ENCODE measurements at regions not wholly inside any gene's neighbourhood (a gene's known extent, or its start where the extent isn't known, plus 50 kb on each side); places are given as distances from the start of the nearest gene placed in this dataset.

DNA sequence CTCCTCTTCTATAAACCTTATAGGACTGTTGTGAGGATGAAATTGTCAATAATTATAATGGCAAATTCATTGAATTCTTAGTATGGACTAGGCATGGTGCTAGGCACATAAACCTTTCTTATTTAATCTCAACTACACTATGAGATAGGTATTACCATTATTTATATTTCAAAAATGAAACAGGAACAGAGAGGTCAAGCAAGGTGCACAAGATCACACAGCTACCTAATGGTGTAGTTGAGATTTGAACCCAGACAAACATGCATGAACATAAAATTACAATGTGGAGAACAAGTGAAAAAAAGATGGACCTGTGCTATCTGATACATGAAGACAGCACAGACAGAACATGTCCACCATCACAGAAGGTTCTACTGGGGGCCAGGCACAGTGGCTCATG, 156.7 kb downstream of the AXIN2 start:
- no peak for DNase-seq

DNA sequence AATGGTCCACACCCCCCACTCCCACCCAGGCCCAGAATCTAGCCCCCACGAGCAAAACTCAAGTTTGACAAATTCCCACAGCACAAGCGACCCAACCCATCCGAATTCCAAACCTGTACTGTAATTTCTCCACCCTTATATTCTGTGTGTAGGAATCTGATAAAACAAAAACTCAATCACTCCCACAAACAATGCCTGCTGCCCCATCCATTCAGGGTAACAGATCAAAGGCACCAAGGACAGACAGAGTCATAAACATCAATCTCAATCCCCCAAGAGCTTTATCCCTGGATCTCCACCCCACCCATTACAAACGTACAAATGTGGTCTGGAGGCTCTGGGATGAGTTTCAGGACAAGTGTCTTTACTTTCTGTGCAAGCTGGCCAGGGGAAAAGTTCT, 157.8 kb downstream of the AXIN2 start:
- DNase-seq: no peak

DNA sequence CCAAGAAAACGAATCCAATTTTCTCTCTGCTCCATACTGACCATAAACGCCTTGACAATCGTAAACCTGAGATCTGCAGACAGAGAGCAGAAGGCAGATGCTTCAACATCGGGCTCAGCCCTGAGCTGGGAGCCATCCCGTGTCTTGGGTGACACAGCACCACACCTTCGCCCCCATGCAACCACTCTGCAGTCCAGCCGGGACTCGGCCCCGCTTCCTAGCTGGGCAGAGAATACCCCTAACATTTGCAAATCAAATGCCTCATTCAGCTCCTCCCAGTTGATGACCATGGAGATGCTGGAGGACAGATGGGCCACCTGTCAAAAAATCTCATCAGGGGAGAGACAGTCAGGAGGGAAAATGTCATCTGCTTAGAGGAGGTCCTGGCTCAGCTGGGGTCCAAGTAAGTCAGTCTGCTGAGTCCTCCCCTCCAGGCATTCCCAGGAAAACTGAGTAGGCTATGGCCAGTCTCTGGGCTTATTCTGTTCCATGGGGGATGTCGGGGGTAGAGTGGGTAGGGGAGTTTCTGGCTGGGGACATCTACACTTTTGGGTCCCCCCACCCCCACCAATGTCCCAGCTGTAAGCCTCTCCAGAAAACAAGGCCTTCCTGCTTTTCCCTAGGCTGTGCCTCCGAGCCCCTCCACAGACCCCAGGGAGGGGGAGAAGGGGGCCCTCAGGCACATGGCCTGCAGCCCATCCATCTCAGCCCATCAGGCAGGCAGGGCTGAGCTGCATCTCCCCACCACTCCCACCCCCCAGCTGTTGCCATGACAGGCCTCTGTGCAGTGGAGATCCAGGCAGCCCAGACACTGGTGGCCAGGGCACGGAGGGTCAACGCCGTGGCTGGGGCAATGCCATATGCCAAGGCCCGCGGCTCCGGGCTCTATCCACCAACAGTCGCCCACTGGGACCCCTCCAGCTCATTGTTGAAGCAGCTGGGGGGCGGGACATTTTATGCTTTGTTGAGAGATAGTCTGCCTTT, 158.6 kb downstream of the AXIN2 start:
- DNase-seq: no peak

DNA sequence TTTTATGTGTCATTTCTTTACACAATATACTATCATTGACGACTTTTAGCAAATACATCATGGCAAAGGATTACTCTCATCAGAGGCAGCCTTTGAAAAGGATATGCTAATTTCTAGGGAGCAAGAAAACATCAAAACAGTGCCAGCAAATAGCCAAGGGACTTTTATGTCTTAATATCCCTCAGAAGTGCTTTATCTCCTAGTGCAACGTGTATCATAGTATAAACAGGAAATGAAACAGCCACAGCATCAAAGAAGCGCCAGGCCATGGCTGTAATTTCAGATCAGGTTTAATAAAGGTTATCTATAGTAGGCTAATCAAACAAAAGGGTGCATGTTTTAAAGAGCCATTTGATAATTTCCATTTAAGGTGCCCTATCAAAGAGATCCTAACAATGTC, 159.9 kb downstream of the AXIN2 start:
- no peak for DNase-seq

DNA sequence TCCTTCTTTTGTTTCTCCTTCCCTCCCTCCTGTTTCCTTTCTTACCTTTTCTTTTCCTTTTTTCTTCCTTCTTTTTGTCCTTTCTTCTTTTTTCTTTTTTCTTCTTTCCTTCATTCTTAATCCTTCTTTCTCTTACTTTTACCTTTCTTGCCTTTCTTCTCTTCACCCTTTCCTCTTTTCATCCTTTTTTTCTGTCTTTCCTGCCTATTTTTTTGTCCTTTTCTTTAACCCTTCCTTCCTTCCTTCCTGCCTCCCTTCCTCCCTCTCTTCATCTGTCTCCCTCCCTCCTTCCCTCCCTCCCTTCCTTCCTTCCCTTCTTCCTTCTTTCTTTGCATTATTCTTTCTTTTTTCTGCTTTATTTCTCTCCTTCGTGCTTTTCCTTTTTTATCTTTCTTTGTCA, 160.7 kb downstream of the AXIN2 start:
- DNase-seq: no peak

DNA sequence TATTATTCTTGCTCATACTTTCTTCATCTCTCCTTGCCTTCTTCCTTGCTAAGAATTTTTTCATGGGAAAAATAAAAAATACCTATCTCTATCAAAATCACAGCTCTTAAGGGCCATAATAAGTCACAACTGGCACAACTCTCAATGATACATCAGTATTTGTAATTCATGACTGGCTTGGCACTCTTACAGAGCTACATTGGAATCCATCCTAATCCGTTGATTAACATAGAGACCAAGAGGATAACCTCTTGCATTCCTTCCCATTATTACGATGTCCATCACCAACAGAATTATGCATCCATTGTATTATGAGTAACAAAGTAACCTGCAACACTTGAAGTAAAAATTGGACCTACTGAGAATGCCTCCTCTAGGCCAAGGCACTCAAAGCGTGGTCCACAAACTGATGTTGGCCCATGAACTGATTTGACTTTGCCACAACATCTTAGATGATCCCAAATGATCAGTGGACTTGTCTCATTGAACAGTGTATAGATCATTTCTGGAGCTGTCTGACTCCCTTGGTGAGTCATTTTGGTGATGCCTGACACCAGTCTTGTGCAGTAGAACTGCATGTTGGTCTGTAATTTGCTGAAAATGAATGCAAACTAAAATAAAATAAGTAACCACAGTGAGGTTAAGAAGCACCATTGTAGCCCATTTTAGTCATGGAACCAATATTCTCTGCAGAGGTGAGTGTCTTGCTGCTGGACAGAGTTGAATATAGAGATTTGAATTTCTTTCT, 163.2 kb downstream of the AXIN2 start:
- DNase-seq: no peak

DNA sequence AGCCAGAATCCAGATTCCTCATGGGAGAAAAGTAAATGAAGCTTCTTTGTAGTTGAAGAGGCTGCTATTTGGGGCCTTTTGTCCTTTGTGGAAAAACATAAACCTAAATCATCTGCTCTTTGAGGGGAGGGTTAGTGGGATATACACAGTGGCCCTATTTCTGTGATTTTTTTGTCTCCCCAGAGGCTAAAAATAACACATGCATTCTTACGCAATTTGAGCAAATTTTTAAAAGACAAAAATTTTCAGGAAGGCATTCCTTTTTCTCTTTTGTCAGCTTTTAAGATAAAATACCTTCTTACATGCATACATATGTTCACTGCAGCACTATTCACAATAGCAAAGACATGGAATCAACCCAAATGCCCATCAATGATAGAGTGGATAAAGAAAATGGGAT, 165.5 kb downstream of the AXIN2 start:
- no peak for DNase-seq

DNA sequence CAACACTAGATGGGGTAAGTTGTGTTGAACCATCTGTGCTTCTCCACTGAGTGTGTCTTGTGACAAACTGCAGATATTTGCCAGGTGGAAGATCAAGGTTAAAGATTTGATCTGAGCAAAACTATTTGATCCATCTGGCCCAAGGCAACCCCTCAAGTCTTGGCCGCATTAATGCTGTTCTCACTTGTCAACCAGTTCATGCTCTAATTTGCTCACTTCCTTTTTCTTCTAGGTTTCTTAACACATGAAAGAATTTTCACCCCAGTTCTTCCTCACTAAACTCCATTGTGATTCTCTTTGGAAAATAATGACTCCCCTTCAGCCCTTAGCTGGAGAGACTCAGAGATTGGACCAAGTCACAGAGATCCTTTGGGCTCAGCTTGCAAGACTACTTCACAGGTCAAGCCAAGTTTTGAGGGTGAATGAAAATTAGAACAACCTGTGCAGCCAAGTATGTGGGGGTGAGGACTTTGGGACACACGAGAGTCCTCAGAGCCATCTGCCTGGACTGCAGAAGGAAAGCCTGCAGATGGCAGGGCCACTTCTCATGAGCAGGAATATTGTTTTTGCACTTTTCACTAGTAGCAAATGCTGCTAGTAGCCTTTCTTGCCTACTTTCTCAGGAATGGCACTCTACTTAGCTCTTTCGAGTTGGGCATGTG, 166.5 kb downstream of the AXIN2 start:
- no peak for DNase-seq

DNA sequence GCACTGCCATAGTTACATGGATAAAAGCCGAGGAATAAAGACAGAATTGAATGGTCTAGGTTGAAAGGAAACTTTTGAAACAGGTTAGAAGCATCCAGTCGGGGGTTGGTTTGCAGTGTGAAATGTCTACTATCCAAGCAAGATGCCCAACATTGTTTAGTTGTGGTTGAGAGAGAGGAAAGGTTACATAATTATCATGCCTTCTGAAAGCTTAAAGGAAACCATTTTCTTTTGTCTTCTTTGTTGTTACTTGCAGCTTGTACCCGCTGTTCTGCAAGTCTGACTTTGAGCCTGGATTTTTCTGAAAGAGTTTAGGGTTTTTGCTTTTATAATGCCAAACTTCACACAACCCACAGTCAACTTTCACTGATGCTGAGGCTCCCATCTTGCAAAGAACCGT, 167.9 kb downstream of the AXIN2 start:
- DNase-seq: no peak

DNA sequence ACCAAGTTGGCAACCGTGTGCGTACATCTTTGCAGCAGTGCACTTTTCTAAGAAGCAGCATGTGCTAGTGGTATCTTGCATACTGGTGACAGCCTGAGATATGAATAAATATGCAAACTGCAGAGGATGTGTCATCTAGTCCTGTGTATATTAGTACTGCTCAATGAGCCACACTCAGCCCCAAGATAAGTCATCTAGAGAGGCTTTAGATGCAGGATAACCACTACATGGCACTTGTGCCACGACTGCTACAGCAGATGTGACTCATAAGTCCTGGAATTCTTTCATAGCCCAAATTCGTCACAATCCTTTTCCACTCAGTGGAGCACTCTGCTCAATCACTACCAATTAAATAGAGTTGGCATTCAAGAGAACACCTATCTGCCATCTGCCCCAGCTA, 171.5 kb downstream of the AXIN2 start:
- DNase-seq: peak; percentile 77

DNA sequence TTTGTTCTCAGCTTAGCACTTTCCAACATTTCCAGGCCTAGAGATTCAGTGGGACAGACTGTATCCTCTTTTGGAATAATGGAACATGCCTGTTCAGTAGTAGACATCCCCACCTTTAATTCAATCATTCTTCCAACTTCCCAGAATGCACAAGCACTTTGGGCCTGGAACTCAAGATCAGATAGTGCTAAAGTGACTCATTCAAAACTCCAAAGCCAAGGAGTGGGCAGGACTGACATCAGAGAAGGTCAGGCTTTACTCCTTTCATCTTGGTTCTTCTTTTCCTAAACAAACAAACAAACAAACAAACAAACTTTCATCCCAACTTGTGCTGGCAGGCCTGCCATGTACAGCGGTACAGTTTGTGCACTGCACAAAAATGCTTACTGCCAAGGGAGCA, 172.0 kb downstream of the AXIN2 start:
- DNase-seq: no peak

DNA sequence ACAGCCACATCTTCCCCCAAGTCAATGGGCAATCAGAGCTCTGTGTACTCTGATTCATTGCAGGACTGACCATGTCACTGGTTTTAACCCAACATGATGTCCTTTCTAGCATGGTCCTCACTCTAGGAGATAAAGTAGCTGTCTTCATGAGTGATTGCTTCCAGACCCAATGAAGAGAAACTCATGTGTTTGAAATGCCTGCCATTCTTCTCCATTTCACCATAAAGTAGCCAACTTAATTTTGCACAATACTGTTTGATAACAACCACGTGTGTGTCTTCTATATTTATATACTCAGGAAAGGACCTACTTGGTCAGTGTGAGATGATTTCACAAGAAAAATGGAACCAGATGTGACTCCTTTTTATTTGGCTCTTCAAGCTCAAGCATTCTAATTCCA, 172.5 kb downstream of the AXIN2 start:
- no peak for DNase-seq

DNA sequence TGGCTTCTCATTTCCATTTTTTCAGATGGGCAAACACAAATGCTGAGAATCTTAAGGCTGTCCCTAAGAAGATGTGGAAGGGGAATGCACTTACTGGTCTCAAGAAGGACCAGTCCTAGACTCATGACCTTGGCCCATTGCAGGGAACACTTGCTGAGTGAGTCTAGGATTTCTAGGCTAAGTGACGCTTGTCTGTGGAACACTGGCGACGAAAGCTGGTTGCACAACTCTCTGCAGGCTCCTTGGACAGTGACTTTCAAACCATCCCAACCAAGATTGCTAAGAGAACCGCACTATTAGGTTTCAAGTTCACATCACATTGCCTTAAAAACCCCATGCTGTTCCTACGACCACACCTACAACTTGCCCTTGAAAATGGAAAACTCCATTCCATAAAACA, 174.1 kb downstream of the AXIN2 start:
- DNase-seq: no peak

DNA sequence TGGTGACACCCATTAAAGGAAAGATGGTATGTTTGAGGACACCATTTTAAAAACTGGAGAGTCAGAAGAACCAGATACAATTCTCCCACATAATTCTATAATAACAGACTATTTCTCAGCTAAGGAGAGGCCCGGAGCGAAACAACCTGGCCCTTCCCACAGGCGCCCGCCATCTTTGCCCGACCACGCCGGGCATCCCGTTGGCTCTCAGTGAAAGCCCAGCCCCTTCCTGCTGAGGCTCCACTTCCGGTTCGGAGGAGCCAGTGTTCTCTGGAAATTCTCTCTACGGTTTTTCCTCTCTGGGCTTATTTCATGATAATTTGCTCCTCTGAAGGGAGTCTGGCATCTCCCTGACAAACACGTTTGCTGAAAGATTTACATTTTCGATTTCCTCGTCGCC, 175.7 kb downstream of the AXIN2 start:
- no peak for DNase-seq

DNA sequence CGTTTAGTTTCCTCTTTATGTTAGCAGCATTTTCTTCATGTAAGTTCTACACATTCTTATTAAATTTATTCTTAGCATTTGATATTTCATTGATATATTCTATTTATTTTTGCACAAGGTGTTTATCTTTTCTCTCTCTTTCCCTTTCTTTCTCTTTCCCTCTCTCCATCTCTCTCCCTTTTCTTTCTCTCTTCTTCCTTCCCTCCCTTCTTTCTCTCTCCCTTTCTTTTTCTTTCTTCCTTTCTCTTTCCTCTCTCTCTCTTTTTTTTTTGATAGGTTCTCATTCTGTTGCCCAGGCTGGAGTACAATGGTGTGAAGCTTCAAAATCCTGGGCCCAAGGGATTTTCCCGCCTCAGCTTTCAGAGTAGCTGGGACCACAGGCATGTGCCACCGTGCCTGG, 176.4 kb downstream of the AXIN2 start:
- no peak for DNase-seq

DNA sequence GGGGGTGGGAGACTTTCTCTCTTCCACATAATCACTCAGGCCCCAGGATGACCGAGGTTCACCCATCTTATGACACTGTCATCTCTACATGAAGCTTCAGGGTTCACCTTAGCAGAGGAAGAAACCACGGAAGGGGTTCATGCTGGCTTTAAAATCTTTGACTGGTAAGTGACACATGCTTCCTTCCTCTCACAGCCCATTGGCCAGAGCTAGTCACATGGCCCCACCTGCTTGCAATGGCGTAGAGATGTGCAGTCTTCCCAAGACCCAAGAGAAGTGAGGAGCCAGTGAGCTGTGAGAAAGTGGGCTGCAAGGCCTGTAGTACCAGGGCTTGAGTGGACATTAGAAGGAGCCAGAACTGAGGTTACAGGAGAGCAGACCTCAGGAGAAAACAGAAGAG, 180.3 kb downstream of the AXIN2 start:
- DNase-seq: no peak

DNA sequence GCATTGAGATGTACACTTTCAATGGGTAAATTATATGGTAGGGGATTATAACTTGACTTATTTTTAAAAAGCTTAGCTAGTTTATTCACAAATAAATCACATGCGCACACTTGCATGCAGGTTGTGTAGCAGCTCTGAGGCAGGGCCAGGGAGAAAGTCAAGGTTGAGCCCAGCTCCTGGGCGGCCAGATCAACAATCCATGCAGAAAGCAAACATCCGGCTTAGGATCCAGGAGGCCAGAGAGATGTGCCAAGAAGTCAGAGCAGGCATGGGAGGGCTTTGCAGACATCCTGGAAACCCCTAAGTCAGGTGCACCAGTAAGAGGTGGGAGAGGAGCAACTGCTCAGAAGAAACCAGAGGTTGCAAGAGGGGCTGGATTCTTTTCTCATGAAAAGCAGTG, 186.5 kb downstream of the AXIN2 start:
- DNase-seq: no peak

DNA sequence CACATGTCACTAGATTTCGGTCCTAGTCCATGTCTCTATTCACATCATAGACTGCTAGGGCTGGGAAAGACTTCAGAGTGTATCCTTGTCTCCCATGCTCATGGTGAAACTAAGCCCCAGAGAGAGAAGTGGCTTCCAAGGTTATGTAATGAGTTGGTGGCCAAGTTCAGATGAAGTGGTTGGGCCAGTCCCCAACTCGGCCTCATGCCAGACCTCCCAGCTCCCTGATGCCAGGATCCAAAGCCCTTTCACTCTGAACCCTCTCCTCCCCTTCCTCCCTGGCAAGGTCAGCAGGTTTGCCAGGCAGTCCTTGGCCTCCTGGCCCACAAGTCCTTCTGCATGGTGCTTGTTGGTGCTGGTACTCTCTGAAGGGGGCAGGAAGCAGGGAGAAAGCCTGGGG, 189.7 kb downstream of the AXIN2 start:
- no peak for DNase-seq

DNA sequence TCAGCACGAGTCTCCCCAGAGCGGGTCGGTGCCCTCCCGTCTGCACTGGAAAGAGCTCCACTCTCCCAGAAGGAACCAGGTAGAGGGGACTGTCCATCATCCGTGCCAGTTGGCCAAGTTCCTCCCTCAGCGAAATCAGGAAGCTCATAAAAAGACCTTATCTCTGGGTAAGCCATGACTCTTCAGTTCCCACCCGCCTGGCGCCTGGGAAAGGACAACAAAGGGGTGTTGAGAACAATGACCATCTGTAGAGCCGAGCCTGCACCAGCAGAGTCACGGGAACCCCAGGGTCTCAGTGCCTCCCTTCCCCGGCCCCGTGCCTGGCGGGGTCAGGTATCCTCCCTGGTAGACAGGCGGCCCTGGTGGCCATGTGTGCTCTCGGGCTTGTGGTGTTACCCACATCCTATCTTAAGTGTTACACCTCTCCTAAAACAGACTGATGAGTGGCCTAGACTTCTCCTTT, 190.7 kb downstream of the AXIN2 start:
- no peak for DNase-seq

DNA sequence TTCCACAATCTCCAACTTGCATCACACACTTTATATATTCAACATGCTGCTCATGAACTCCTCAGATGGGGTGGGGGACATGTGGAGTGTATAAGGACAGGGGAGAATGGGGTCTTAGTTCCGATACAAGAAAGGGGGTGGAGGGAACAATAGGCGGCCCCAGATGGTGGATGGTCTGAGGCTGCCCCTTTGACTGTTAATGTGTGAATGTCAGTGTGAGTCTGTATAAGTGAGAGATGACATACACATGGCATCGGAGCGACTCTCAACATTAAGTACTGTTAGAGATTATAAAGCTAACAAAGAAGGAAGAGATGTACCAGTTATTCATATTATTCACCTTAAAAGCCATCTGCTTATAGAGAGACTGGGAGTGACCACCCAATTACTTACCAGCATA, 193.1 kb downstream of the AXIN2 start:
- DNase-seq: no peak

DNA sequence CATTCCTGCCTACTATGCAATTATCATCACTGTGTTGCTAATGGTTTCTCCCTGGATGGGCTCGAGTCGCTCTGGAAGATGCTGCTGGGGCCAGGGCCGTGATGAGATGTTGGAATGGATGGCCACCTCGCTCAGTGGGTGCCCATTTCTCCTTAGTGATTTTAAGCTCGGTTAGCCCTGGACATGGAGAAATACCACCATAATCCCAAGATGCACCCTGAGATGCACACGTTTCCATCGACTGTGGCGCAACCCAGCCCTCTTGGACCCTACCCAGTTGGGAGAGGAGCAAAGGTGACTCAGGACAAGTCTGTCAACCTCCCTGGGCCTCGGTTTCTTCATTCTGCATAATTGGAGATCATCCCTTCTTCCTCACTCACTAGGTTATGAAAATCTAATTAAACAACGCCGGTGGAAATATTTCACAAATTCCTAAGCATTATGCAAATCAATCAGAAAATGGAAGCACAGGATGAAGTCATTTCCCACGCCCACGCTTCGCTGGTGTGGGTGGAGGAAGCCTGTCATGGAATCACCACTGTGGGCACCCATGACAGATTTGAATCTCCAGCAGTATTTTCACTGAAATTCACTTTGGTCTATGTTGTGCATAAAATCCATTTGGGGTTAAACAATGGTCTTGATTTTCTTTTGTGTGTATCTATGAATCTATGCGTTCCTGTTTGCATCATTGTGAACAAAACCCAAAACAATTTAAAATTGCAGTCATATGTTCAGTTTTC, 195.2 kb downstream of the AXIN2 start:
- DNase-seq: no peak

DNA sequence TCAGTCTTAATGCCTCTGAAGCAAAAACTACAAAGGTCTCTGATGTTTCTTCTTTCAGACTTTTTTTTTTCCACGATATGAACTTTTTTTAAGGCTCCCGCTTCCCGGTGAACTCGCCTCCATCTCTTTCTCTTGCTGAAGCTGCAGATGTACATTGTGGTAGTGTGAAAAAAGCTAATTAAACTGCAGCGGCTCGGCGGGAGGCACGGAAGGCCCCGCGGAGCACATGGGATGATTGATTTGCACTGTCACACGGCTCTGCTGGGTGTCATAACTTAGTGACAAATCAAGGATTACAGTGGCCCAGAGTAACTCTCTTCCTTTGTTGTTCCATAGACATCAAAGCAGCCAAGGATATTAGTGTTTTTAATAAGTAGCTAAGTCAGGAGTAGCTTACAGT, 196.3 kb downstream of the AXIN2 start:
- no peak for DNase-seq

DNA sequence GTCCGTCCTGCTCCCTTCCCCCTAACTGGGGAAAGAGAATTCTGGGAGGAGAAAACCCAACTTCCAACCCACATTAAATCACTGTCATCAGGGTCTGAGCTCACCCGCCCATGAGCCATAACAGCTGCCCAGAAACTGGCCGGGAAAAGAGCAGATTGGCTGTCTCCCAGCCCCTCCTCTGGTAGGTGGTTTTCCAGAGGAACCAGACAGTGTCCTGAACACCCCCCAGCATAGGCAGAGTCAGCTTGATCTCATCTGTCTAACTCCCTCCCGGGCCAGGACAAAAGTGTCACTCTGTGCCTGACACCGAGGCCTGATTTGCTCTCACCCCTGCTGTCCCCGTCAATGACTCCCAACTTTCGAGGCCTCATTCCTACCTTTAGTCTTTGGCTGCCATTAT, 197.0 kb downstream of the AXIN2 start:
- no peak for DNase-seq

Measured in fibroblast of skin of scalp (primary cell).